22Rv1 (cell line): ENCODE measurements at regions not wholly inside any gene's neighbourhood (a gene's known extent, or its start where the extent isn't known, plus 50 kb on each side); places are given as distances from the start of the nearest gene placed in this dataset.

Experiments used
- CTCF ChIP-seq: fragments of 450-650 bp; IDR thresholded peaks from 2 replicates; pipeline ENCODE4 v1.5.1; 2017; ENCODE audit warnings: mild to moderate bottlenecking
- ZFX ChIP-seq: fragments of 450-650 bp; IDR thresholded peaks from 2 replicates; pipeline ENCODE4 v1.6.1; 2017; ENCODE audit warnings: antibody characterized with exemption, borderline replicate concordance

- TF ChIP-seq CTCF (no peak), ZFX (no peak)
Observed at GRCh38 chr10:129135624-129136023, 331.4 kb upstream of the MGMT start.
